SK-N-SH treated with all-trans-retinoic acid at 6 μM for 48 hours (cell line): ENCODE measurements at regions not wholly inside any gene's neighbourhood (a gene's known extent, or its start where the extent isn't known, plus 50 kb on each side); places are given as distances from the start of the nearest gene placed in this dataset.
A peak's percentile ranks its signal among the peaks of the same experiment; 100 is the strongest.

Experiments
- ATAC-seq: fragments of 200-7000 bp; cut with Tn5 transposase; 3 replicates; pipeline ENCODE4 v1.9.1; 2020; ENCODE audit warnings: mild to moderate bottlenecking, moderate library complexity
- ARNTL ChIP-seq: fragments of 450-650 bp; formaldehyde crosslinking; IDR thresholded peaks from 2 replicates; pipeline ENCODE4 v1.5.0; 2020; ENCODE audit warnings: low read depth, mild to moderate bottlenecking, moderate library complexity, borderline replicate concordance
- BACH2 ChIP-seq: fragments of 250-450 bp; sonication (Bioruptor Pico); IDR thresholded peaks from 2 replicates; pipeline ENCODE4 v1.9.0; 2021; ENCODE audit warnings: mild to moderate bottlenecking, borderline replicate concordance
- CSDC2 ChIP-seq: fragments of 250-450 bp; sonication (Bioruptor Pico); IDR thresholded peaks from 2 replicates; pipeline ENCODE4 v1.5.0; 2020; ENCODE audit warnings: mild to moderate bottlenecking, moderate library complexity
- CSRNP3 ChIP-seq: fragments of 250-450 bp; sonication (Bioruptor Pico); IDR thresholded peaks from 2 replicates; pipeline ENCODE4 v1.5.1; 2021; ENCODE audit warnings: mild to moderate bottlenecking, moderate library complexity
- ESRRG ChIP-seq: fragments of 250-450 bp; sonication (Bioruptor Pico); IDR thresholded peaks from 2 replicates; pipeline ENCODE4 v1.6.1; 2021; ENCODE audit warnings: mild to moderate bottlenecking
- GLIS3 ChIP-seq: fragments of 250-450 bp; sonication (Bioruptor Pico); IDR thresholded peaks from 2 replicates; pipeline ENCODE4 v1.5.0; 2020; ENCODE audit warnings: mild to moderate bottlenecking, moderate library complexity
- ISL1 ChIP-seq: fragments of 250-450 bp; sonication (Bioruptor Pico); IDR thresholded peaks from 2 replicates; pipeline ENCODE4 v2.1.2; 2022; ENCODE audit warnings: mild to moderate bottlenecking, moderate library complexity
- OSR1 ChIP-seq: fragments of 250-450 bp; sonication (Bioruptor Pico); IDR thresholded peaks from 2 replicates; pipeline ENCODE4 v1.8.0; 2022; ENCODE audit warnings: moderate library complexity, mild to moderate bottlenecking, inconsistent platforms
- POU6F1 ChIP-seq: fragments of 250-450 bp; sonication (Bioruptor Pico); IDR thresholded peaks from 2 replicates; pipeline ENCODE4 v1.8.0; 2021; ENCODE audit warnings: low read depth, mild to moderate bottlenecking, moderate library complexity, borderline replicate concordance
- PPARA ChIP-seq: fragments of 250-450 bp; sonication (Bioruptor Pico); IDR thresholded peaks from 2 replicates; pipeline ENCODE4 v1.5.0; 2020; ENCODE audit warnings: mild to moderate bottlenecking, borderline replicate concordance
- RARB ChIP-seq: fragments of 250-450 bp; sonication (Bioruptor Pico); IDR thresholded peaks from 2 replicates; pipeline ENCODE4 v1.8.0; 2021; ENCODE audit warnings: mild to moderate bottlenecking, moderate library complexity
- TCF4 ChIP-seq: fragments of 250-450 bp; sonication (Bioruptor Pico); IDR thresholded peaks from 2 replicates; pipeline ENCODE4 v1.8.0; 2021; ENCODE audit warnings: mild to moderate bottlenecking, moderate library complexity, borderline replicate concordance
- TOX ChIP-seq: fragments of 250-450 bp; sonication (Bioruptor Pico); IDR thresholded peaks from 2 replicates; pipeline ENCODE4 v1.8.0; 2021; ENCODE audit warnings: mild to moderate bottlenecking, moderate library complexity, borderline replicate concordance
- ZC3H10 ChIP-seq: fragments of 250-450 bp; sonication (Bioruptor Pico); IDR thresholded peaks from 2 replicates; pipeline ENCODE4 v1.5.1; 2021; ENCODE audit warnings: mild to moderate bottlenecking, moderate library complexity
- ZFP3 ChIP-seq: fragments of 250-450 bp; sonication (Bioruptor Pico); IDR thresholded peaks from 2 replicates; pipeline ENCODE4 v1.5.0; 2020; ENCODE audit warnings: mild to moderate bottlenecking, moderate library complexity
- ZFP30 ChIP-seq: fragments of 450-650 bp; formaldehyde crosslinking; IDR thresholded peaks from 2 replicates; pipeline ENCODE4 v1.5.0; 2022; ENCODE audit warnings: mild to moderate bottlenecking, moderate library complexity
- ZNF565 ChIP-seq: fragments of 450-650 bp; formaldehyde crosslinking; conservative IDR thresholded peaks from 2 replicates; pipeline ENCODE4 v1.5.0; 2020; ENCODE audit warnings: low read depth, mild to moderate bottlenecking, moderate library complexity
- ZNF8 ChIP-seq: fragments of 450-650 bp; formaldehyde crosslinking; IDR thresholded peaks from 2 replicates; pipeline ENCODE4 v1.5.0; 2020; ENCODE audit warnings: mild to moderate bottlenecking, moderate library complexity
- TF ChIP-seq, protein P1 (sequence below): fragments of 250-450 bp; sonication (Bioruptor Pico); IDR thresholded peaks from 2 replicates; pipeline ENCODE4 v1.5.0; 2020; ENCODE audit warnings: mild to moderate bottlenecking, moderate library complexity
- TF ChIP-seq, protein P2 (sequence below): fragments of 250-450 bp; sonication (Bioruptor Pico); IDR thresholded peaks from 2 replicates; pipeline ENCODE4 v1.8.0; 2020; ENCODE audit warnings: mild to moderate bottlenecking, moderate library complexity, borderline replicate concordance

DNA sequence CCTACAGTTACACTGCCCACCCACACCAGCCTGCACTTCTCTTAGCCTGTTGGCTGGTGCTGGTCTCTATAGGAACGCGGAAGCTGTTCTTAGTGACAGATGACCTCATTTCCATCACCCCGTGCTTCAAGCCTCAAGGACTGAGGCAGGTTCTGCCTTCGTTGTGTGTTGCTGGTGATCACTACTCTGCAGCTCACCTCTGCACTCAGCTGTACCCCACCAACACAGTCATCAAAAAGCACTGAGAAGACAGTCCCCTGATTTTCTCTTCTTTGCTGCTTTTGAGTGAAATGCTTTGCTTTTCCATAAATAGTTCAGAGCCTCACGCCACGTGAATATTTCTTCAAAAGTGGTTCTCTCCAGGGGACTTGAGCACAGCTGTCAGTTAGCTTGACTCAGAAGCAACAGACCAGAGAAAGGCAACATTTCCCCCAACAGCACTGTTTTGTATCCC, 225.7 kb upstream of the CCDC150 start:
- no peak for TF ChIP-seq ISL1
- TF ChIP-seq, protein P1, sequence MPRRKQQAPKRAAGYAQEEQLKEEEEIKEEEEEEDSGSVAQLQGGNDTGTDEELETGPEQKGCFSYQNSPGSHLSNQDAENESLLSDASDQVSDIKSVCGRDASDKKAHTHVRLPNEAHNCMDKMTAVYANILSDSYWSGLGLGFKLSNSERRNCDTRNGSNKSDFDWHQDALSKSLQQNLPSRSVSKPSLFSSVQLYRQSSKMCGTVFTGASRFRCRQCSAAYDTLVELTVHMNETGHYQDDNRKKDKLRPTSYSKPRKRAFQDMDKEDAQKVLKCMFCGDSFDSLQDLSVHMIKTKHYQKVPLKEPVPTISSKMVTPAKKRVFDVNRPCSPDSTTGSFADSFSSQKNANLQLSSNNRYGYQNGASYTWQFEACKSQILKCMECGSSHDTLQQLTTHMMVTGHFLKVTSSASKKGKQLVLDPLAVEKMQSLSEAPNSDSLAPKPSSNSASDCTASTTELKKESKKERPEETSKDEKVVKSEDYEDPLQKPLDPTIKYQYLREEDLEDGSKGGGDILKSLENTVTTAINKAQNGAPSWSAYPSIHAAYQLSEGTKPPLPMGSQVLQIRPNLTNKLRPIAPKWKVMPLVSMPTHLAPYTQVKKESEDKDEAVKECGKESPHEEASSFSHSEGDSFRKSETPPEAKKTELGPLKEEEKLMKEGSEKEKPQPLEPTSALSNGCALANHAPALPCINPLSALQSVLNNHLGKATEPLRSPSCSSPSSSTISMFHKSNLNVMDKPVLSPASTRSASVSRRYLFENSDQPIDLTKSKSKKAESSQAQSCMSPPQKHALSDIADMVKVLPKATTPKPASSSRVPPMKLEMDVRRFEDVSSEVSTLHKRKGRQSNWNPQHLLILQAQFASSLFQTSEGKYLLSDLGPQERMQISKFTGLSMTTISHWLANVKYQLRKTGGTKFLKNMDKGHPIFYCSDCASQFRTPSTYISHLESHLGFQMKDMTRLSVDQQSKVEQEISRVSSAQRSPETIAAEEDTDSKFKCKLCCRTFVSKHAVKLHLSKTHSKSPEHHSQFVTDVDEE (CRISPR knock-in tag) = no peak
- no peak for TF ChIP-seq BACH2 (CRISPR knock-in tag)
- TF ChIP-seq, protein P2, sequence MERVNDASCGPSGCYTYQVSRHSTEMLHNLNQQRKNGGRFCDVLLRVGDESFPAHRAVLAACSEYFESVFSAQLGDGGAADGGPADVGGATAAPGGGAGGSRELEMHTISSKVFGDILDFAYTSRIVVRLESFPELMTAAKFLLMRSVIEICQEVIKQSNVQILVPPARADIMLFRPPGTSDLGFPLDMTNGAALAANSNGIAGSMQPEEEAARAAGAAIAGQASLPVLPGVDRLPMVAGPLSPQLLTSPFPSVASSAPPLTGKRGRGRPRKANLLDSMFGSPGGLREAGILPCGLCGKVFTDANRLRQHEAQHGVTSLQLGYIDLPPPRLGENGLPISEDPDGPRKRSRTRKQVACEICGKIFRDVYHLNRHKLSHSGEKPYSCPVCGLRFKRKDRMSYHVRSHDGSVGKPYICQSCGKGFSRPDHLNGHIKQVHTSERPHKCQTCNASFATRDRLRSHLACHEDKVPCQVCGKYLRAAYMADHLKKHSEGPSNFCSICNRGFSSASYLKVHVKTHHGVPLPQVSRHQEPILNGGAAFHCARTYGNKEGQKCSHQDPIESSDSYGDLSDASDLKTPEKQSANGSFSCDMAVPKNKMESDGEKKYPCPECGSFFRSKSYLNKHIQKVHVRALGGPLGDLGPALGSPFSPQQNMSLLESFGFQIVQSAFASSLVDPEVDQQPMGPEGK (CRISPR knock-in tag) = no peak
- TF ChIP-seq PPARA (CRISPR knock-in tag) = no peak
- TF ChIP-seq CSRNP3 = no peak
- TF ChIP-seq ZFP3 (CRISPR knock-in tag) = no peak
- TF ChIP-seq POU6F1 (CRISPR knock-in tag) = no peak
- TF ChIP-seq ZNF565 (CRISPR knock-in tag) = no peak
- TF ChIP-seq OSR1 (CRISPR knock-in tag) = no peak
- TF ChIP-seq TOX = no peak
- TF ChIP-seq ARNTL (CRISPR knock-in tag) = no peak
- no peak for TF ChIP-seq ESRRG (CRISPR knock-in tag)
- no peak for TF ChIP-seq ZFP30 (CRISPR knock-in tag)
- TF ChIP-seq RARB (CRISPR knock-in tag) = no peak
- TF ChIP-seq TCF4 (CRISPR knock-in tag) = no peak
- no peak for TF ChIP-seq GLIS3 (CRISPR knock-in tag)
- no peak for TF ChIP-seq ZC3H10 (CRISPR knock-in tag)
- no peak for TF ChIP-seq ZNF8 (CRISPR knock-in tag)
- TF ChIP-seq, all 23 proteins: peak for 0
- ATAC-seq = no peak

- ATAC-seq = no peak
- TF ChIP-seq ARNTL (CRISPR knock-in tag) (no peak), BACH2 (CRISPR knock-in tag) (no peak), ZNF565 (CRISPR knock-in tag) (no peak), ESRRG (CRISPR knock-in tag) (no peak), GLIS3 (CRISPR knock-in tag) (no peak)
Measured at GRCh38 chr2:196415384-196415783, 224.1 kb upstream of the CCDC150 start.

DNA sequence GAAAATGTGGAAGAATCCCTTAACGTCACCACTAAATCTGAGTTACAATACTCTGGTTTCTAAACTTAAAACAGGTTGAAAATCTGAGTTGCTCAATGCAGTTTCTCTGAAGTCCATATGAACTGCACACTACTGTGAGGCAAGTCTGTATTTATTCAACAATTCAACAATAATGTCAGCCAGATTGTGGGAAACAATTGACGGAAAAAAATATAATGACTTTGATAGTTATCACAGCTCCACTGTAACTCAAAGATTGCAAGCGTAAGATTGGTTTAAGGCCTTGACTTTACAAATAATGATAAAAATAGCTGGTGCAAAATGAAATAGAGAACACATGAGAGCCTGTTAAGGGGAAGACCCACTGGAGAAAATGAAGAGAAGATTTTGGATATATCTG, 219.4 kb upstream of the CCDC150 start:
- TF ChIP-seq ZFP3 (CRISPR knock-in tag) = no peak
- TF ChIP-seq, all 23 proteins: peak for 0

GRCh38 chr2:196421880-196422279, 217.6 kb upstream of the CCDC150 start:
- ATAC-seq = peak; percentile 56
- TF ChIP-seq BACH2 (CRISPR knock-in tag) (no peak), GLIS3 (CRISPR knock-in tag) (no peak), ZFP30 (CRISPR knock-in tag) (no peak), ISL1 (no peak), ARNTL (CRISPR knock-in tag) (no peak), OSR1 (CRISPR knock-in tag) (no peak), ZFP3 (CRISPR knock-in tag) (no peak), ZNF565 (CRISPR knock-in tag) (no peak), POU6F1 (CRISPR knock-in tag) (no peak), TOX (no peak), CSDC2 (CRISPR knock-in tag) (no peak)
- TF ChIP-seq, protein P2 (CRISPR knock-in tag) = no peak
- TF ChIP-seq, protein P1 (CRISPR knock-in tag) = no peak

More for the DNA sequence above, 219.4 kb upstream of the CCDC150 start:
- no peak for ATAC-seq
